IMR-90 (cell line): ENCODE measurements at regions not wholly inside any gene's neighbourhood (a gene's known extent, or its start where the extent isn't known, plus 50 kb on each side); places are given as distances from the start of the nearest gene placed in this dataset.

ENCODE experiments used
- POLR2A ChIP-seq: IDR thresholded peaks from 2 replicates; pipeline ENCODE4 v1.6.1; 2012; ENCODE audit warnings: mild to moderate bottlenecking, low read depth, low read length
- RAD21 ChIP-seq: IDR thresholded peaks from 2 replicates; pipeline ENCODE4 v1.6.1; 2012; ENCODE audit warnings: low read length, improper control_type of control experiment

DNA sequence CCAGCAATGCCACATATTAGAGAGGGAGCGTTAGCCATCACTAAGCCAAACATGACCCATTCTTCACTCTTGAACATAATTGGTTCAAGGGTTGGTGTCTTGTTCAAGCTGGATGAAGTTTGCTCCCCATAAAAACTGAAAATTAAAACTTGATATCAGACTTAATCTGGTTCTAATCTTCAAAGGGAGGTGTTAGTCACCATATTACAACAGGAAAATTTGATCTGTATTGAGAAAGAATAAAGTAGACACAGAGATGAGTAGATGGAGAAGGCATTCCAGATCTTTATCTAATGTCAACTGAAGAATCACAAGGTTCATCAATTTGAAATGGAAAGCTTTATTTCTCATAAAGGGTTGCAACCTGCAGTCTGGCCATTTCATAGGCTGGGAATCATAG is 972.8 kb downstream of the HACE1 start:
- TF ChIP-seq RAD21 (no peak), POLR2A (no peak)
